GM12865 (cell line): ENCODE measurements at regions not wholly inside any gene's neighbourhood (a gene's known extent, or its start where the extent isn't known, plus 50 kb on each side); places are given as distances from the start of the nearest gene placed in this dataset.

Source experiments
- DNase-seq: peaks from one replicate; pipeline ENCODE4 v3.0.0; 2010; ENCODE audit warnings: low read depth
- H3K4me3 ChIP-seq: 2 replicates; pipeline ENCODE4 v1.5.1; 2011; ENCODE audit warnings: mild to moderate bottlenecking, low read depth, low read length, control low read depth
- TF ChIP-seq, protein P1 (sequence below): IDR thresholded peaks from 2 replicates; pipeline ENCODE4 v1.5.1; 2011; ENCODE audit warnings: low read length, control low read depth, low read depth, inconsistent platforms; ENCODE audit not compliant: insufficient read depth; ENCODE audit errors: missing control alignments

GRCh38 chr18:25827228-25827627 lies 263.2 kb downstream of the SS18 start:
- TF ChIP-seq, protein P1, sequence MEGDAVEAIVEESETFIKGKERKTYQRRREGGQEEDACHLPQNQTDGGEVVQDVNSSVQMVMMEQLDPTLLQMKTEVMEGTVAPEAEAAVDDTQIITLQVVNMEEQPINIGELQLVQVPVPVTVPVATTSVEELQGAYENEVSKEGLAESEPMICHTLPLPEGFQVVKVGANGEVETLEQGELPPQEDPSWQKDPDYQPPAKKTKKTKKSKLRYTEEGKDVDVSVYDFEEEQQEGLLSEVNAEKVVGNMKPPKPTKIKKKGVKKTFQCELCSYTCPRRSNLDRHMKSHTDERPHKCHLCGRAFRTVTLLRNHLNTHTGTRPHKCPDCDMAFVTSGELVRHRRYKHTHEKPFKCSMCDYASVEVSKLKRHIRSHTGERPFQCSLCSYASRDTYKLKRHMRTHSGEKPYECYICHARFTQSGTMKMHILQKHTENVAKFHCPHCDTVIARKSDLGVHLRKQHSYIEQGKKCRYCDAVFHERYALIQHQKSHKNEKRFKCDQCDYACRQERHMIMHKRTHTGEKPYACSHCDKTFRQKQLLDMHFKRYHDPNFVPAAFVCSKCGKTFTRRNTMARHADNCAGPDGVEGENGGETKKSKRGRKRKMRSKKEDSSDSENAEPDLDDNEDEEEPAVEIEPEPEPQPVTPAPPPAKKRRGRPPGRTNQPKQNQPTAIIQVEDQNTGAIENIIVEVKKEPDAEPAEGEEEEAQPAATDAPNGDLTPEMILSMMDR, result no peak
- H3K4me3 ChIP-seq, result no peak overlapping the region
- DNase-seq, result no peak

- no peak overlapping the region for H3K4me3 ChIP-seq
- TF ChIP-seq, protein P1, result no peak
- DNase-seq, result no peak
Observed at GRCh38 chr18:25826823-25827222, 263.6 kb downstream of the SS18 start.

GRCh38 chr18:25825979-25826776 lies 264.2 kb downstream of the SS18 start:
- DNase-seq, result no peak
- TF ChIP-seq, protein P1, result no peak

DNA sequence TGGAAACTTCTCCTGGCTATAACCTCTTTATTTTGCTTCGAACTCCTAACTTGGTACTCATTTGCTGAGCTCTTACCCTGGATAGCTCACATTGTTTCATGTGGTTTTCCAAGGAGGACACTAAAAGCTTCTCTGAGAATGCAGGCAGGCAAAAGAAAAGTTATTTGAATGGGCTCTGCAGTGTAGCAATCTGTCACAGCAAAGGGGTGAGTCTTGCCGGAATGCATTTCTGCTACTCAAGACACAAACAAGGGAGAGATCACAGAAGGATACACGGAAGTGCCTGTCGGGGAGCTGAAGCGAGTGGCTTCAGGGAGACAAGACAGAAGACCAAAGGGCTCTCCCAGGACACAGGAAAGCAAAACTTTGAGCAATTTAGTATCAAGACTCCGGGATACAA lies 265.4 kb downstream of the SS18 start:
- TF ChIP-seq, protein P1, result no peak
- H3K4me3 ChIP-seq, result no peak overlapping the region
- no peak for DNase-seq

More at GRCh38 chr18:25825979-25826776, 264.2 kb downstream of the SS18 start:
- no peak overlapping the region for H3K4me3 ChIP-seq

DNA sequence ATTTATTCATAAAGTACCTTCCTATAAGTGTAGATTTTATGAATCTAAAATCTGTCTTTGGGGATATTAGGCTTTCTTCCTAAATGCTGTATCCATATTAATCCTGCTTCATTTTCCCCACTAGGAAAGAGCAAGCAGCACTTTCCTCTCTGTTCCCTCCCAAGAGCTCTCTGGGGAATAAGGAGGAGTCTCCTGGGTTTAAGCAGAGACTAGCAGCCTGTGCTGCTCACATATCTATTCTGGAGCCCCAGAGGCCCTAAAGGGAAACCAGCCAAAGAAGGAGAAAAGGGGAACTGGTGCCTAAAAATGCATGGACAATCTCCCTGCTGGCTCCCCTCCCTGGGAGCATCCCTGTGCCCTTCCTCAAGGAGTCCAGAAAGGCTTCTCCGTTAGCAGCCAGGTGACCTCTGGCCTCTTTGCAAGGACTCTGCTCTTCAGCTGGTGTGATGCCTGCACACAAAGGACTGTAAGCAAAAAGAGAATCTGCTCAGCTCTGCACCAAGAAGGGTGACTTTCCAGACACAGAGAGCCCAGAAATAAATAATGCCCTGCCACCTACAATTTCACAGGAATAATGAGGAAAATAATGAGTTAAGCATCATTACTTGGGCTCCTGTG lies 270.6 kb downstream of the SS18 start:
- no peak overlapping the region for H3K4me3 ChIP-seq
- TF ChIP-seq, protein P1, result no peak
- no peak for DNase-seq

GRCh38 chr18:25818505-25818904 lies 271.9 kb downstream of the SS18 start:
- no peak overlapping the region for H3K4me3 ChIP-seq
- no peak for DNase-seq
- TF ChIP-seq, protein P1, result no peak
